DOHH2 (cell line): ENCODE measurements at regions not wholly inside any gene's neighbourhood (a gene's known extent, or its start where the extent isn't known, plus 50 kb on each side); places are given as distances from the start of the nearest gene placed in this dataset.

Experiments used
- CTCF ChIP-seq: fragments of 200-600 bp; sonication (generic); IDR thresholded peaks from one replicate; pipeline ENCODE4 v1.5.1; 2014; ENCODE audit warnings: antibody characterized with exemption, mild to moderate bottlenecking, low read depth, low read length; ENCODE audit not compliant: poor library complexity, severe bottlenecking
- EZH2phosphoT487 ChIP-seq: fragments of 200-600 bp; sonication (generic); IDR thresholded peaks from 2 replicates; pipeline ENCODE4 v1.6.1; 2017; ENCODE audit warnings: borderline replicate concordance, mild to moderate bottlenecking, antibody characterized with exemption, low read length, moderate library complexity, mixed read lengths

DNA sequence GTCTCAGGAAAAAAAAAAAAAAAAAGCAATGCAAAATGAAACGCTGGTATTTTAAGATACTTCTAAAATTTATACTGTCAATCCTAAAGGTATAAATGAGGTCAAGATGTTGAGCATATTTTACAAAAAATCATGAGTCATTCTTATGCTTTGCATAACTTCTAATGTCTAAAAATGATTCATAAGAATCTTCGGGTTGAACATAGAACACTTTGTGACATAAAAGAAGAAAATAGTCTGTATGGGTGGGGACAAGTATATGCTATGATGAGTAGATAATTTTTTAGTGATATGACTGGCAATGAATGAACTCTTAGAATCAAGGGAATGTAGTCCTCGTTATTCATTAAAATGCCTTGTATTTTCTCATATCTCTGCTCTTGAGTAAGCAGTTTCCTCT lies 416.9 kb upstream of the USP24 start:
- no peak for TF ChIP-seq CTCF
- TF ChIP-seq EZH2phosphoT487, result no peak
